Loucy (cell line): ENCODE measurements at regions not wholly inside any gene's neighbourhood (a gene's known extent, or its start where the extent isn't known, plus 50 kb on each side); places are given as distances from the start of the nearest gene placed in this dataset.

Source experiments
- H2AFZ ChIP-seq: fragments of 200-600 bp; sonication (generic); 2 replicates; pipeline ENCODE4 v1.6.0; 2016; ENCODE audit warnings: antibody characterized with exemption, mild to moderate bottlenecking, low read length, moderate library complexity
- H3F3A ChIP-seq: fragments of 200-600 bp; 2 replicates; pipeline ENCODE4 v1.6.0; 2016; ENCODE audit warnings: antibody characterized with exemption, low read depth, mild to moderate bottlenecking
- H3K27me3 ChIP-seq: fragments of 200-600 bp; sonication (generic); 2 replicates; pipeline ENCODE4 v1.6.1; 2014; ENCODE audit warnings: low read length, mild to moderate bottlenecking; ENCODE audit not compliant: insufficient read depth, poor library complexity, severe bottlenecking
- H3K36me3 ChIP-seq: fragments of 200-600 bp; sonication (generic); 2 replicates; pipeline ENCODE4 v1.6.1; 2016; ENCODE audit warnings: low read length; ENCODE audit not compliant: insufficient read depth
- H3K4me1 ChIP-seq: fragments of 200-600 bp; sonication (generic); 2 replicates; pipeline ENCODE4 v1.5.1; 2014; ENCODE audit warnings: low read length, mild to moderate bottlenecking; ENCODE audit not compliant: insufficient read depth, poor library complexity, severe bottlenecking
- H3K4me2 ChIP-seq: fragments of 200-600 bp; sonication (generic); 2 replicates; pipeline ENCODE4 v1.6.0; 2014; ENCODE audit warnings: antibody characterized with exemption, low read length, low read depth, mild to moderate bottlenecking; ENCODE audit not compliant: poor library complexity, severe bottlenecking
- H3K4me3 ChIP-seq: fragments of 200-600 bp; sonication (generic); 2 replicates; pipeline ENCODE4 v1.5.1; 2014; ENCODE audit warnings: low read length, mild to moderate bottlenecking, mixed read lengths; ENCODE audit not compliant: poor library complexity, severe bottlenecking
- H3K79me2 ChIP-seq: fragments of 200-600 bp; sonication (generic); 2 replicates; pipeline ENCODE4 v1.6.1; 2014; ENCODE audit warnings: low read length; ENCODE audit not compliant: insufficient read depth
- H3K9ac ChIP-seq: fragments of 200-600 bp; sonication (generic); 2 replicates; pipeline ENCODE4 v1.6.0; 2014; ENCODE audit warnings: mild to moderate bottlenecking, low read depth, low read length, moderate library complexity; ENCODE audit not compliant: poor library complexity, severe bottlenecking
- H3K9me2 ChIP-seq: fragments of 200-600 bp; sonication (generic); replicated peaks from 2 replicates; pipeline ENCODE4 v1.6.1; 2016; ENCODE audit warnings: low read depth, low read length, mixed read lengths
- H3K9me3 ChIP-seq: fragments of 200-600 bp; sonication (generic); 2 replicates; pipeline ENCODE4 v1.6.1; 2014; ENCODE audit warnings: mild to moderate bottlenecking, antibody characterized with exemption, low read length, low read depth; ENCODE audit not compliant: insufficient read depth
- H4K20me1 ChIP-seq: fragments of 200-600 bp; sonication (generic); 2 replicates; pipeline ENCODE4 v1.6.0; 2014; ENCODE audit warnings: antibody characterized with exemption, low read length, mild to moderate bottlenecking; ENCODE audit not compliant: insufficient read depth, poor library complexity, severe bottlenecking
- EZH2phosphoT487 ChIP-seq: fragments of 200-600 bp; IDR thresholded peaks from 2 replicates; pipeline ENCODE4 v1.6.1; 2018; ENCODE audit warnings: antibody characterized with exemption, mild to moderate bottlenecking, moderate library complexity, borderline replicate concordance
- TF ChIP-seq, protein P1 (sequence below): fragments of 200-600 bp; sonication (generic); conservative IDR thresholded peaks from 2 replicates; pipeline ENCODE4 v1.5.1; 2014; ENCODE audit warnings: mild to moderate bottlenecking, antibody characterized with exemption, low read length

GRCh38 chr3:59654480-59655417, 604.9 kb upstream of the CFAP20DC start:
- H3K4me3 ChIP-seq: no peak overlapping the region
- H3K9me3 ChIP-seq: no peaks in the 10 kb centered on the region
- H2AFZ ChIP-seq: 0 out of 2 replicates have a peak overlapping the region, but pooled peaks have one; percentile 7
- H3K4me1 ChIP-seq: peaks cover 19% of the 10 kb centered on the region
- H3K79me2 ChIP-seq: no peaks in the 10 kb centered on the region
- no peaks in the 10 kb centered on the region for H4K20me1 ChIP-seq
- no peaks in the 10 kb centered on the region for H3K36me3 ChIP-seq
- H3K4me2 ChIP-seq: no peak overlapping the region
- no peak overlapping the region for H3K9ac ChIP-seq
- no peaks in the 10 kb centered on the region for H3K9me2 ChIP-seq
- TF ChIP-seq EZH2phosphoT487: no peak
- TF ChIP-seq, protein P1, sequence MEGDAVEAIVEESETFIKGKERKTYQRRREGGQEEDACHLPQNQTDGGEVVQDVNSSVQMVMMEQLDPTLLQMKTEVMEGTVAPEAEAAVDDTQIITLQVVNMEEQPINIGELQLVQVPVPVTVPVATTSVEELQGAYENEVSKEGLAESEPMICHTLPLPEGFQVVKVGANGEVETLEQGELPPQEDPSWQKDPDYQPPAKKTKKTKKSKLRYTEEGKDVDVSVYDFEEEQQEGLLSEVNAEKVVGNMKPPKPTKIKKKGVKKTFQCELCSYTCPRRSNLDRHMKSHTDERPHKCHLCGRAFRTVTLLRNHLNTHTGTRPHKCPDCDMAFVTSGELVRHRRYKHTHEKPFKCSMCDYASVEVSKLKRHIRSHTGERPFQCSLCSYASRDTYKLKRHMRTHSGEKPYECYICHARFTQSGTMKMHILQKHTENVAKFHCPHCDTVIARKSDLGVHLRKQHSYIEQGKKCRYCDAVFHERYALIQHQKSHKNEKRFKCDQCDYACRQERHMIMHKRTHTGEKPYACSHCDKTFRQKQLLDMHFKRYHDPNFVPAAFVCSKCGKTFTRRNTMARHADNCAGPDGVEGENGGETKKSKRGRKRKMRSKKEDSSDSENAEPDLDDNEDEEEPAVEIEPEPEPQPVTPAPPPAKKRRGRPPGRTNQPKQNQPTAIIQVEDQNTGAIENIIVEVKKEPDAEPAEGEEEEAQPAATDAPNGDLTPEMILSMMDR: no peak
- H3F3A ChIP-seq: no peaks in the 10 kb centered on the region
- H3K27me3 ChIP-seq: no peaks in the 10 kb centered on the region

- Histone ChIP-seq H3F3A (no peaks in the 10 kb centered on the region), H3K79me2 (no peaks in the 10 kb centered on the region), H3K4me3 (no peak overlapping the region), H2AFZ (0 out of 2 replicates have a peak overlapping the region, but pooled peaks have one; percentile 7), H3K9me2 (no peaks in the 10 kb centered on the region), H3K4me1 (peaks cover 19% of the 10 kb centered on the region), H3K36me3 (no peaks in the 10 kb centered on the region), H3K4me2 (no peak overlapping the region), H3K27me3 (no peaks in the 10 kb centered on the region), H4K20me1 (no peaks in the 10 kb centered on the region), H3K9me3 (no peaks in the 10 kb centered on the region), H3K9ac (no peak overlapping the region)
- TF ChIP-seq EZH2phosphoT487: no peak
- TF ChIP-seq, protein P1: no peak
Observed at GRCh38 chr3:59654123-59654479, 604.3 kb upstream of the CFAP20DC start.

GRCh38 chr3:59653405-59654122, 603.7 kb upstream of the CFAP20DC start:
- no peak for TF ChIP-seq EZH2phosphoT487
- TF ChIP-seq, protein P1: peak; percentile 56
- no peaks in the 10 kb centered on the region for H3K9me2 ChIP-seq
- H3K36me3 ChIP-seq: no peaks in the 10 kb centered on the region
- H3K79me2 ChIP-seq: no peaks in the 10 kb centered on the region
- H3K9me3 ChIP-seq: 0 out of 2 replicates have a peak, but pooled peaks cover 4% of the 10 kb centered on the region
- H3F3A ChIP-seq: no peaks in the 10 kb centered on the region
- no peaks in the 10 kb centered on the region for H3K27me3 ChIP-seq
- no peak overlapping the region for H3K4me2 ChIP-seq
- H3K4me3 ChIP-seq: no peak overlapping the region
- H3K4me1 ChIP-seq: peaks cover 19% of the 10 kb centered on the region
- no peaks in the 10 kb centered on the region for H4K20me1 ChIP-seq
- H3K9ac ChIP-seq: no peak overlapping the region
- peak overlapping the region; percentile 13; the same call in 1 of the 2 replicates for H2AFZ ChIP-seq
